ENCODE measurements at regions not wholly inside any gene's neighbourhood (a gene's known extent, or its start where the extent isn't known, plus 50 kb on each side); places are given as distances from the start of the nearest gene placed in this dataset.

DNA sequence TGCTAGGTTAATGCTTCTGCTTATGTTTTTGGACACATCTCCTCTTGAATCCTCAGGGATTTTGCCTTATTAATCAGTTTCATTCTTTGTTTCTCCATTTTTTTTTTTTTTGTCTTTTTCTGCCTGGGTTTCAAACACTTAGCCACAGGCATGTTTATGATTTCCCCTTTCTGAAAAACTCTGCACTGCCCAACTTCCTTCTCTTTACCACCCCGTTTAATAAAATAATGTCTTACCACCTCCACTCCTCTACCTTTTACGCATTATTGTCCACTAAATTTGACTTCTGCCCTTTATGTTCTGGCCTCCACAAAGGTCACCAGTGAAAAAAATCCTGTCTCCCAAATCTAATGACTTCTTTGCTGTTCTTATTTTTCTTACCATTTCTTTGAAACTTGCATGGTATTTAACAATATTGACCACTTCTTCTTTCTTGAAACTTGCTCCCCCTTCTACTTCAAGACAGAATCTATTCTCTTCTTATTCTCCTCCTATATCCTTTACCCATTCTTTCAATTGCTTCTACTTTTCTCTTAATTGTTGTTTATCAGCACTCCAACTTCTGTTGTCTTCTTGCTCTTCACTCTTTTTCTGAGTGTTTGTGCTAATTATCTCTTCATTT lies 150.3 kb downstream of the TNFSF18 start:
- H4K20me1 ChIP-seq (ENCODE audit: insufficient read depth): no peaks in the 10 kb centered on the region
- H2AFZ ChIP-seq (ENCODE audit: low read depth, low read length): no peak overlapping the region
- no peak overlapping the region for H3K27ac ChIP-seq (ENCODE audit: low read length)
- no peaks in the 10 kb centered on the region for H3K79me2 ChIP-seq (replicated peaks; ENCODE audit: insufficient read depth, low read length)
- H3K9me2 ChIP-seq (ENCODE audit: insufficient read depth, low read length): no peaks in the 10 kb centered on the region
- H3K9me3 ChIP-seq (ENCODE audit: low read length): no peaks in the 10 kb centered on the region
- H3K9ac ChIP-seq (ENCODE audit: low read length): no peak overlapping the region
- H3K27me3 ChIP-seq (ENCODE audit: insufficient read depth, low read depth, low read length): no peaks in the 10 kb centered on the region
- no peaks in the 10 kb centered on the region for H3F3A ChIP-seq (ENCODE audit: insufficient read depth, low read length, poor library complexity, severe bottlenecking)
- H3K4me3 ChIP-seq (ENCODE audit: low read length): no peak overlapping the region
- H3K4me2 ChIP-seq (ENCODE audit: low read length): no peak overlapping the region
- H3K36me3 ChIP-seq (ENCODE audit: insufficient read depth, low read length): no peaks in the 10 kb centered on the region
- TF ChIP-seq RAD21 (conservative IDR thresholded peaks at IDR 0.05) (no peak), POLR2AphosphoS5 (IDR thresholded peaks at IDR 0.05) (no peak), EP300 (conservative IDR thresholded peaks at IDR 0.05; ENCODE audit: poor library complexity, severe bottlenecking) (no peak), MXI1 (conservative IDR thresholded peaks at IDR 0.05; ENCODE audit: poor library complexity, severe bottlenecking) (no peak), EZH2 (IDR thresholded peaks at IDR 0.05; ENCODE audit: borderline replicate concordance, insufficient read depth, low read length, poor library complexity, severe bottlenecking) (no peak), SMC3 (conservative IDR thresholded peaks at IDR 0.05; ENCODE audit: poor library complexity) (no peak), TAF1 (IDR thresholded peaks at IDR 0.05; ENCODE audit: low read depth) (no peak)
- TF ChIP-seq, protein P1, sequence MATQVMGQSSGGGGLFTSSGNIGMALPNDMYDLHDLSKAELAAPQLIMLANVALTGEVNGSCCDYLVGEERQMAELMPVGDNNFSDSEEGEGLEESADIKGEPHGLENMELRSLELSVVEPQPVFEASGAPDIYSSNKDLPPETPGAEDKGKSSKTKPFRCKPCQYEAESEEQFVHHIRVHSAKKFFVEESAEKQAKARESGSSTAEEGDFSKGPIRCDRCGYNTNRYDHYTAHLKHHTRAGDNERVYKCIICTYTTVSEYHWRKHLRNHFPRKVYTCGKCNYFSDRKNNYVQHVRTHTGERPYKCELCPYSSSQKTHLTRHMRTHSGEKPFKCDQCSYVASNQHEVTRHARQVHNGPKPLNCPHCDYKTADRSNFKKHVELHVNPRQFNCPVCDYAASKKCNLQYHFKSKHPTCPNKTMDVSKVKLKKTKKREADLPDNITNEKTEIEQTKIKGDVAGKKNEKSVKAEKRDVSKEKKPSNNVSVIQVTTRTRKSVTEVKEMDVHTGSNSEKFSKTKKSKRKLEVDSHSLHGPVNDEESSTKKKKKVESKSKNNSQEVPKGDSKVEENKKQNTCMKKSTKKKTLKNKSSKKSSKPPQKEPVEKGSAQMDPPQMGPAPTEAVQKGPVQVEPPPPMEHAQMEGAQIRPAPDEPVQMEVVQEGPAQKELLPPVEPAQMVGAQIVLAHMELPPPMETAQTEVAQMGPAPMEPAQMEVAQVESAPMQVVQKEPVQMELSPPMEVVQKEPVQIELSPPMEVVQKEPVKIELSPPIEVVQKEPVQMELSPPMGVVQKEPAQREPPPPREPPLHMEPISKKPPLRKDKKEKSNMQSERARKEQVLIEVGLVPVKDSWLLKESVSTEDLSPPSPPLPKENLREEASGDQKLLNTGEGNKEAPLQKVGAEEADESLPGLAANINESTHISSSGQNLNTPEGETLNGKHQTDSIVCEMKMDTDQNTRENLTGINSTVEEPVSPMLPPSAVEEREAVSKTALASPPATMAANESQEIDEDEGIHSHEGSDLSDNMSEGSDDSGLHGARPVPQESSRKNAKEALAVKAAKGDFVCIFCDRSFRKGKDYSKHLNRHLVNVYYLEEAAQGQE (IDR thresholded peaks at IDR 0.05; ENCODE audit: borderline replicate concordance): no peak
- TF ChIP-seq, protein P2, sequence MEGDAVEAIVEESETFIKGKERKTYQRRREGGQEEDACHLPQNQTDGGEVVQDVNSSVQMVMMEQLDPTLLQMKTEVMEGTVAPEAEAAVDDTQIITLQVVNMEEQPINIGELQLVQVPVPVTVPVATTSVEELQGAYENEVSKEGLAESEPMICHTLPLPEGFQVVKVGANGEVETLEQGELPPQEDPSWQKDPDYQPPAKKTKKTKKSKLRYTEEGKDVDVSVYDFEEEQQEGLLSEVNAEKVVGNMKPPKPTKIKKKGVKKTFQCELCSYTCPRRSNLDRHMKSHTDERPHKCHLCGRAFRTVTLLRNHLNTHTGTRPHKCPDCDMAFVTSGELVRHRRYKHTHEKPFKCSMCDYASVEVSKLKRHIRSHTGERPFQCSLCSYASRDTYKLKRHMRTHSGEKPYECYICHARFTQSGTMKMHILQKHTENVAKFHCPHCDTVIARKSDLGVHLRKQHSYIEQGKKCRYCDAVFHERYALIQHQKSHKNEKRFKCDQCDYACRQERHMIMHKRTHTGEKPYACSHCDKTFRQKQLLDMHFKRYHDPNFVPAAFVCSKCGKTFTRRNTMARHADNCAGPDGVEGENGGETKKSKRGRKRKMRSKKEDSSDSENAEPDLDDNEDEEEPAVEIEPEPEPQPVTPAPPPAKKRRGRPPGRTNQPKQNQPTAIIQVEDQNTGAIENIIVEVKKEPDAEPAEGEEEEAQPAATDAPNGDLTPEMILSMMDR (IDR thresholded peaks at IDR 0.05; ENCODE audit: poor library complexity, severe bottlenecking): no peak

DNA sequence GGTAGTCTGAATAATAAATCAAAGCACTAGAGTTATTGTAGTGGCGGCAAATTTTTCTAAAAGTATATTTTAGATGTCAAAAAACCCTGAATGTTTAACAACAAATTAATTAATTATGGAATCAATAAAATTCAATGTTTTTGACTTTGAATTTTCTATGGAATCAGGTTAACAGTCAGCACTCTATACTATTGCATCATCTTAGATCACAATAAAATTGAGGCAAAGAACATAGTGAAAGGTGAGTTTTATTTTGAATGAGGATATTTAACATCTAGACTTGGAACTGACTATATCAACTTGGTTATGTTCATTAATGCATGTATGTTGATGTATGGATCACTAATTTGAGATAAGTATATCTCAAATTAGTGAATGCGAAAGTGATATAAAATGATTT lies 148.5 kb downstream of the TNFSF18 start:
- Histone ChIP-seq H3K9ac (ENCODE audit: low read length) (no peak overlapping the region), H4K20me1 (ENCODE audit: insufficient read depth) (no peaks in the 10 kb centered on the region), H3K27me3 (ENCODE audit: insufficient read depth, low read depth, low read length) (no peaks in the 10 kb centered on the region), H3F3A (ENCODE audit: insufficient read depth, low read length, poor library complexity, severe bottlenecking) (no peaks in the 10 kb centered on the region), H3K4me3 (ENCODE audit: low read length) (no peak overlapping the region), H3K36me3 (ENCODE audit: insufficient read depth, low read length) (no peaks in the 10 kb centered on the region), H3K9me2 (ENCODE audit: insufficient read depth, low read length) (no peaks in the 10 kb centered on the region), H3K27ac (ENCODE audit: low read length) (no peak overlapping the region), H3K4me2 (ENCODE audit: low read length) (no peak overlapping the region), H3K9me3 (ENCODE audit: low read length) (no peaks in the 10 kb centered on the region), H3K79me2 (replicated peaks; ENCODE audit: insufficient read depth, low read length) (no peaks in the 10 kb centered on the region), H2AFZ (ENCODE audit: low read depth, low read length) (no peak overlapping the region)
- no peak for TF ChIP-seq POLR2AphosphoS5 (IDR thresholded peaks at IDR 0.05)
- TF ChIP-seq, protein P1 (IDR thresholded peaks at IDR 0.05; ENCODE audit: borderline replicate concordance): no peak
- no peak for TF ChIP-seq MXI1 (conservative IDR thresholded peaks at IDR 0.05; ENCODE audit: poor library complexity, severe bottlenecking)
- TF ChIP-seq EZH2 (IDR thresholded peaks at IDR 0.05; ENCODE audit: borderline replicate concordance, insufficient read depth, low read length, poor library complexity, severe bottlenecking): no peak

Measured in neural cell (in vitro differentiated cells).